Panc1 (cell line): ENCODE measurements at regions not wholly inside any gene's neighbourhood (a gene's known extent, or its start where the extent isn't known, plus 50 kb on each side); places are given as distances from the start of the nearest gene placed in this dataset.

ENCODE experiments used
- POLR2AphosphoS5 ChIP-seq: IDR thresholded peaks from 2 replicates; pipeline ENCODE4 v1.6.1; 2012; ENCODE audit warnings: mild to moderate bottlenecking, low read depth, low read length, moderate library complexity
- TCF7L2 ChIP-seq: IDR thresholded peaks from 2 replicates; pipeline ENCODE4 v1.6.1; 2011; ENCODE audit warnings: mild to moderate bottlenecking, low read depth, low read length, inconsistent platforms
- TF ChIP-seq, protein P1 (sequence below), 2 experiments: IDR thresholded peaks; 2 replicates each; pipeline ENCODE4 v1.6.1; 2011 to 2012; ENCODE audit warnings: low read depth in 2 of 2, control low read depth in 1 of 2, low read length in 1 of 2, mild to moderate bottlenecking in 1 of 2, moderate library complexity in 1 of 2; ENCODE audit not compliant: insufficient read depth in 1 of 2
- TF ChIP-seq, protein P2 (sequence below): fragments of 450-650 bp; IDR thresholded peaks from 2 replicates; pipeline ENCODE4 v1.5.1; 2017; ENCODE audit warnings: mild to moderate bottlenecking

DNA sequence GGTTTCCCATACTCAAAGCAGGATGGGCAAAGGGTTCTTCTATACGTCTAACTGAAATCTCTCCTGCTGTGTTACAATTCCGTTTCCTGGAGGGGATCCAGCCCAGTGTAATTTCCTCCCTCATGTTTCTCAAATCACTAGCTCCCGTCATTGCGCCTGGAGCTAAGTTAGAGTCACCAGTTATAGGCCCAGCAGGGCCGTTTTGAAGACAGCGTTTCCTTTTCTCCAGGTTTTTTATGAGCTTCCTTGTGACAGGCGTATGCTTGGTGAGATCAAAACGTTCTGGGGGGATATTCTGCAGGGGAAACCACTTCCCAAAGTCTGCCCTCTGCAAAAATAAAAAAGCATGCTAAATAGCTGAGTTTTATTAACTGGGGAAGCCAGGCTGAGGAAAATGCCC, 53.0 kb upstream of the WWC1 start:
- TF ChIP-seq POLR2AphosphoS5 (no peak), TCF7L2 (no peak)
- TF ChIP-seq, protein P1, sequence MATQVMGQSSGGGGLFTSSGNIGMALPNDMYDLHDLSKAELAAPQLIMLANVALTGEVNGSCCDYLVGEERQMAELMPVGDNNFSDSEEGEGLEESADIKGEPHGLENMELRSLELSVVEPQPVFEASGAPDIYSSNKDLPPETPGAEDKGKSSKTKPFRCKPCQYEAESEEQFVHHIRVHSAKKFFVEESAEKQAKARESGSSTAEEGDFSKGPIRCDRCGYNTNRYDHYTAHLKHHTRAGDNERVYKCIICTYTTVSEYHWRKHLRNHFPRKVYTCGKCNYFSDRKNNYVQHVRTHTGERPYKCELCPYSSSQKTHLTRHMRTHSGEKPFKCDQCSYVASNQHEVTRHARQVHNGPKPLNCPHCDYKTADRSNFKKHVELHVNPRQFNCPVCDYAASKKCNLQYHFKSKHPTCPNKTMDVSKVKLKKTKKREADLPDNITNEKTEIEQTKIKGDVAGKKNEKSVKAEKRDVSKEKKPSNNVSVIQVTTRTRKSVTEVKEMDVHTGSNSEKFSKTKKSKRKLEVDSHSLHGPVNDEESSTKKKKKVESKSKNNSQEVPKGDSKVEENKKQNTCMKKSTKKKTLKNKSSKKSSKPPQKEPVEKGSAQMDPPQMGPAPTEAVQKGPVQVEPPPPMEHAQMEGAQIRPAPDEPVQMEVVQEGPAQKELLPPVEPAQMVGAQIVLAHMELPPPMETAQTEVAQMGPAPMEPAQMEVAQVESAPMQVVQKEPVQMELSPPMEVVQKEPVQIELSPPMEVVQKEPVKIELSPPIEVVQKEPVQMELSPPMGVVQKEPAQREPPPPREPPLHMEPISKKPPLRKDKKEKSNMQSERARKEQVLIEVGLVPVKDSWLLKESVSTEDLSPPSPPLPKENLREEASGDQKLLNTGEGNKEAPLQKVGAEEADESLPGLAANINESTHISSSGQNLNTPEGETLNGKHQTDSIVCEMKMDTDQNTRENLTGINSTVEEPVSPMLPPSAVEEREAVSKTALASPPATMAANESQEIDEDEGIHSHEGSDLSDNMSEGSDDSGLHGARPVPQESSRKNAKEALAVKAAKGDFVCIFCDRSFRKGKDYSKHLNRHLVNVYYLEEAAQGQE (IDR thresholded peaks at IDR 0.05; ENCODE audit: insufficient read depth in 1 of 2, low read depth in 2 of 2, low read length in 1 of 2), result no peak
- TF ChIP-seq, protein P2, sequence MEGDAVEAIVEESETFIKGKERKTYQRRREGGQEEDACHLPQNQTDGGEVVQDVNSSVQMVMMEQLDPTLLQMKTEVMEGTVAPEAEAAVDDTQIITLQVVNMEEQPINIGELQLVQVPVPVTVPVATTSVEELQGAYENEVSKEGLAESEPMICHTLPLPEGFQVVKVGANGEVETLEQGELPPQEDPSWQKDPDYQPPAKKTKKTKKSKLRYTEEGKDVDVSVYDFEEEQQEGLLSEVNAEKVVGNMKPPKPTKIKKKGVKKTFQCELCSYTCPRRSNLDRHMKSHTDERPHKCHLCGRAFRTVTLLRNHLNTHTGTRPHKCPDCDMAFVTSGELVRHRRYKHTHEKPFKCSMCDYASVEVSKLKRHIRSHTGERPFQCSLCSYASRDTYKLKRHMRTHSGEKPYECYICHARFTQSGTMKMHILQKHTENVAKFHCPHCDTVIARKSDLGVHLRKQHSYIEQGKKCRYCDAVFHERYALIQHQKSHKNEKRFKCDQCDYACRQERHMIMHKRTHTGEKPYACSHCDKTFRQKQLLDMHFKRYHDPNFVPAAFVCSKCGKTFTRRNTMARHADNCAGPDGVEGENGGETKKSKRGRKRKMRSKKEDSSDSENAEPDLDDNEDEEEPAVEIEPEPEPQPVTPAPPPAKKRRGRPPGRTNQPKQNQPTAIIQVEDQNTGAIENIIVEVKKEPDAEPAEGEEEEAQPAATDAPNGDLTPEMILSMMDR, result no peak
